ENCODE measurements at regions not wholly inside any gene's neighbourhood (a gene's known extent, or its start where the extent isn't known, plus 50 kb on each side); places are given as distances from the start of the nearest gene placed in this dataset.
"Not testable (repeated sequence)": the region's sequence is repeated elsewhere in the genome, so short reads cannot be mapped to it uniquely, and the experiment has no call there.

GRCh38 chr1:3992746-3993145 is 92.7 kb upstream of the C1orf174 start:
- no peak for DNase-seq

- no peak for DNase-seq
These were observed 93.7 kb upstream of the C1orf174 start for GRCh38 chr1:3993619-3994375.

GRCh38 chr1:3995141-3995780 is 95.2 kb upstream of the C1orf174 start:
- no peak for DNase-seq

GRCh38 chr1:3996846-3997705 is 97.0 kb upstream of the C1orf174 start:
- no peak for DNase-seq

GRCh38 chr1:3998086-3998485 is 98.0 kb upstream of the C1orf174 start:
- no peak for DNase-seq

GRCh38 chr1:3999514-3999913 is 99.4 kb upstream of the C1orf174 start:
- not testable (repeated sequence) for DNase-seq

- no peak for DNase-seq
These were observed 100.1 kb upstream of the C1orf174 start for GRCh38 chr1:3999941-4000735.

GRCh38 chr1:4000811-4001251 is 100.8 kb upstream of the C1orf174 start:
- DNase-seq = no peak

- DNase-seq = no peak
These were observed 101.4 kb upstream of the C1orf174 start for GRCh38 chr1:4001461-4001860.

- no peak for DNase-seq
These were observed 102.0 kb upstream of the C1orf174 start for GRCh38 chr1:4002061-4002521.

GRCh38 chr1:4002741-4003140 is 102.7 kb upstream of the C1orf174 start:
- no peak for DNase-seq

- no peak for DNase-seq
These were observed 103.9 kb upstream of the C1orf174 start for GRCh38 chr1:4003846-4004505.

- DNase-seq = no peak
These were observed 104.8 kb upstream of the C1orf174 start for GRCh38 chr1:4004635-4005430.

- no peak for DNase-seq
These were observed 105.4 kb upstream of the C1orf174 start for GRCh38 chr1:4005431-4005830.

GRCh38 chr1:4006676-4007374 is 106.8 kb upstream of the C1orf174 start:
- DNase-seq = no peak

GRCh38 chr1:4010284-4010683 is 110.2 kb upstream of the C1orf174 start:
- no peak for DNase-seq

GRCh38 chr1:4010814-4011605 is 110.9 kb upstream of the C1orf174 start:
- no peak for DNase-seq

GRCh38 chr1:4016351-4017130 is 116.5 kb upstream of the C1orf174 start:
- DNase-seq = no peak
